SK-N-SH (cell line): ENCODE measurements at regions not wholly inside any gene's neighbourhood (a gene's known extent, or its start where the extent isn't known, plus 50 kb on each side); places are given as distances from the start of the nearest gene placed in this dataset.

Experiments
- EP300 ChIP-seq, 2 experiments: IDR thresholded peaks; 2 replicates each; pipeline versions ENCODE4 v1.4.0 to v1.6.1; 2012; ENCODE audit warnings: borderline replicate concordance in 1 of 2, low read depth in 1 of 2, low read length in 1 of 2
- EZH2phosphoT487 ChIP-seq: fragments of 200-600 bp; sonication (generic); IDR thresholded peaks from 2 replicates; pipeline ENCODE4 v1.6.1; 2017; ENCODE audit warnings: low read depth, mixed run types, mild to moderate bottlenecking, antibody characterized with exemption, moderate library complexity, borderline replicate concordance
- FOXM1 ChIP-seq: IDR thresholded peaks from 2 replicates; pipeline ENCODE4 v1.4.0; 2012; ENCODE audit warnings: low read depth, mild to moderate bottlenecking
- GATA2 ChIP-seq: sonication (generic); formaldehyde crosslinking; IDR thresholded peaks from 2 replicates; pipeline ENCODE4 v1.5.0; 2020; ENCODE audit warnings: mild to moderate bottlenecking, missing genetic modification reagents
- MAX ChIP-seq: IDR thresholded peaks from 2 replicates; pipeline ENCODE4 v1.4.0; 2012; ENCODE audit warnings: low read depth
- MXI1 ChIP-seq: IDR thresholded peaks from 2 replicates; pipeline ENCODE4 v1.6.1; 2012; ENCODE audit warnings: mild to moderate bottlenecking, low read depth, low read length, improper control_type of control experiment
- POLR2AphosphoS5 ChIP-seq: IDR thresholded peaks from 2 replicates; pipeline ENCODE4 v1.6.1; 2012; ENCODE audit warnings: low read depth, low read length
- SIN3A ChIP-seq: IDR thresholded peaks from 2 replicates; pipeline ENCODE4 v1.6.1; 2012; ENCODE audit warnings: low read depth, mild to moderate bottlenecking, low read length, moderate library complexity, borderline replicate concordance
- TF ChIP-seq, protein P1 (sequence below): fragments of 200-600 bp; sonication (generic); IDR thresholded peaks from 2 replicates; pipeline ENCODE4 v1.6.1; 2017; ENCODE audit warnings: antibody characterized with exemption, mild to moderate bottlenecking, moderate library complexity
- TF ChIP-seq, protein P2 (sequence below): IDR thresholded peaks from 2 replicates; pipeline ENCODE4 v1.6.1; 2012; ENCODE audit warnings: mild to moderate bottlenecking, low read depth, low read length, moderate library complexity

- TF ChIP-seq GATA2 (CRISPR knock-in tag) (no peak), MAX (no peak), MXI1 (no peak), FOXM1 (no peak), POLR2AphosphoS5 (no peak), EP300 (IDR thresholded peaks at IDR 0.05; ENCODE audit: borderline replicate concordance in 1 of 2, low read depth in 1 of 2, low read length in 1 of 2) (no peak), SIN3A (no peak), EZH2phosphoT487 (no peak)
- TF ChIP-seq, protein P1, sequence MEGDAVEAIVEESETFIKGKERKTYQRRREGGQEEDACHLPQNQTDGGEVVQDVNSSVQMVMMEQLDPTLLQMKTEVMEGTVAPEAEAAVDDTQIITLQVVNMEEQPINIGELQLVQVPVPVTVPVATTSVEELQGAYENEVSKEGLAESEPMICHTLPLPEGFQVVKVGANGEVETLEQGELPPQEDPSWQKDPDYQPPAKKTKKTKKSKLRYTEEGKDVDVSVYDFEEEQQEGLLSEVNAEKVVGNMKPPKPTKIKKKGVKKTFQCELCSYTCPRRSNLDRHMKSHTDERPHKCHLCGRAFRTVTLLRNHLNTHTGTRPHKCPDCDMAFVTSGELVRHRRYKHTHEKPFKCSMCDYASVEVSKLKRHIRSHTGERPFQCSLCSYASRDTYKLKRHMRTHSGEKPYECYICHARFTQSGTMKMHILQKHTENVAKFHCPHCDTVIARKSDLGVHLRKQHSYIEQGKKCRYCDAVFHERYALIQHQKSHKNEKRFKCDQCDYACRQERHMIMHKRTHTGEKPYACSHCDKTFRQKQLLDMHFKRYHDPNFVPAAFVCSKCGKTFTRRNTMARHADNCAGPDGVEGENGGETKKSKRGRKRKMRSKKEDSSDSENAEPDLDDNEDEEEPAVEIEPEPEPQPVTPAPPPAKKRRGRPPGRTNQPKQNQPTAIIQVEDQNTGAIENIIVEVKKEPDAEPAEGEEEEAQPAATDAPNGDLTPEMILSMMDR = no peak
- TF ChIP-seq, protein P2, sequence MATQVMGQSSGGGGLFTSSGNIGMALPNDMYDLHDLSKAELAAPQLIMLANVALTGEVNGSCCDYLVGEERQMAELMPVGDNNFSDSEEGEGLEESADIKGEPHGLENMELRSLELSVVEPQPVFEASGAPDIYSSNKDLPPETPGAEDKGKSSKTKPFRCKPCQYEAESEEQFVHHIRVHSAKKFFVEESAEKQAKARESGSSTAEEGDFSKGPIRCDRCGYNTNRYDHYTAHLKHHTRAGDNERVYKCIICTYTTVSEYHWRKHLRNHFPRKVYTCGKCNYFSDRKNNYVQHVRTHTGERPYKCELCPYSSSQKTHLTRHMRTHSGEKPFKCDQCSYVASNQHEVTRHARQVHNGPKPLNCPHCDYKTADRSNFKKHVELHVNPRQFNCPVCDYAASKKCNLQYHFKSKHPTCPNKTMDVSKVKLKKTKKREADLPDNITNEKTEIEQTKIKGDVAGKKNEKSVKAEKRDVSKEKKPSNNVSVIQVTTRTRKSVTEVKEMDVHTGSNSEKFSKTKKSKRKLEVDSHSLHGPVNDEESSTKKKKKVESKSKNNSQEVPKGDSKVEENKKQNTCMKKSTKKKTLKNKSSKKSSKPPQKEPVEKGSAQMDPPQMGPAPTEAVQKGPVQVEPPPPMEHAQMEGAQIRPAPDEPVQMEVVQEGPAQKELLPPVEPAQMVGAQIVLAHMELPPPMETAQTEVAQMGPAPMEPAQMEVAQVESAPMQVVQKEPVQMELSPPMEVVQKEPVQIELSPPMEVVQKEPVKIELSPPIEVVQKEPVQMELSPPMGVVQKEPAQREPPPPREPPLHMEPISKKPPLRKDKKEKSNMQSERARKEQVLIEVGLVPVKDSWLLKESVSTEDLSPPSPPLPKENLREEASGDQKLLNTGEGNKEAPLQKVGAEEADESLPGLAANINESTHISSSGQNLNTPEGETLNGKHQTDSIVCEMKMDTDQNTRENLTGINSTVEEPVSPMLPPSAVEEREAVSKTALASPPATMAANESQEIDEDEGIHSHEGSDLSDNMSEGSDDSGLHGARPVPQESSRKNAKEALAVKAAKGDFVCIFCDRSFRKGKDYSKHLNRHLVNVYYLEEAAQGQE = no peak
These were observed 832.7 kb upstream of the INTU start for GRCh38 chr4:126799971-126800574.
